Left cardiac atrium (tissue), 4 donors: ENCODE measurements at regions not wholly inside any gene's neighbourhood (a gene's known extent, or its start where the extent isn't known, plus 50 kb on each side); places are given as distances from the start of the nearest gene placed in this dataset.

ENCODE experiments used
- ATAC-seq, 2 donors: fragments of 200-7000 bp; cut with Tn5 transposase; one replicate each; pipeline ENCODE4 v1.9.1; 2020; ENCODE audit warnings: mild to moderate bottlenecking in 2 of 2, moderate library complexity in 2 of 2
- DNase-seq: peaks from one replicate; pipeline ENCODE4 v3.0.0-alpha.2; 2020
- intact Hi-C, 2 donors: fragments of 100-400 bp; cut with DNase I; formaldehyde crosslinking; loops; one replicate each; pipeline versions ENCODE4 v1.14.1 to v1.15.1; 2022 to 2023
- donor health status: DM: no; HTN: yes; CAD: no.
- donor health status: DM: no; HTN: yes; CAD: no; lungs with severe emphysema.
- donor health status: DM: yes; HTN: yes; CAD: no.
- donor health status: Dilated cardiomyopathy.

- intact Hi-C loops, result no loop called here
- ATAC-seq (no peak), DNase-seq (no peak)
Observed at GRCh38 chr22:22156348-22156715, 88.3 kb upstream of the VPREB1 start.

GRCh38 chr22:22155607-22156006, 89.0 kb upstream of the VPREB1 start:
- no peak for ATAC-seq
- intact Hi-C loops, result no loop called here
- DNase-seq, result no peak

GRCh38 chr22:22155146-22155545, 89.4 kb upstream of the VPREB1 start:
- intact Hi-C loops, result no loop called here
- no peak for ATAC-seq
- no peak for DNase-seq

GRCh38 chr22:22154040-22154439, 90.5 kb upstream of the VPREB1 start:
- DNase-seq (no peak), ATAC-seq (no peak)
- intact Hi-C loops, result no loop called here

GRCh38 chr22:22151308-22151707, 93.3 kb upstream of the VPREB1 start:
- intact Hi-C loops, result no loop called here
- no peak for DNase-seq
- no peak for ATAC-seq

- intact Hi-C loops, result no loop called here
- no peak for ATAC-seq
- no peak for DNase-seq
Observed at GRCh38 chr22:22150457-22150856, 94.1 kb upstream of the VPREB1 start.

GRCh38 chr22:22148905-22149304, 95.7 kb upstream of the VPREB1 start:
- intact Hi-C loops, result no loop called here
- DNase-seq, result no peak
- no peak for ATAC-seq

- intact Hi-C loops, result no loop called here
- no peak for ATAC-seq
- no peak for DNase-seq
Observed at GRCh38 chr22:22144858-22145257, 99.7 kb upstream of the VPREB1 start.

GRCh38 chr22:22143448-22143847, 101.1 kb upstream of the VPREB1 start:
- intact Hi-C loops, result no loop called here
- ATAC-seq, result no peak
- DNase-seq, result no peak

- intact Hi-C loops, result no loop called here
- ATAC-seq, result no peak
- no peak for DNase-seq
Observed at GRCh38 chr22:22142661-22143060, 101.9 kb upstream of the VPREB1 start.

- intact Hi-C loops, result no loop called here
- no peak for DNase-seq
- no peak for ATAC-seq
Observed at GRCh38 chr22:22141771-22142591, 102.6 kb upstream of the VPREB1 start.

GRCh38 chr22:22141031-22141430, 103.6 kb upstream of the VPREB1 start:
- DNase-seq (no peak), ATAC-seq (no peak)
- intact Hi-C loops, result no loop called here

GRCh38 chr22:22139364-22139763, 105.2 kb upstream of the VPREB1 start:
- intact Hi-C loops, result no loop called here

GRCh38 chr22:22138915-22139314, 105.7 kb upstream of the VPREB1 start:
- DNase-seq, result no peak
- ATAC-seq, result no peak
- intact Hi-C loops, result no loop called here

More at GRCh38 chr22:22139364-22139763, 105.2 kb upstream of the VPREB1 start:
- DNase-seq (no peak), ATAC-seq (no peak)

GRCh38 chr22:22137891-22138290, 106.7 kb upstream of the VPREB1 start:
- no peak for DNase-seq
- no peak for ATAC-seq
- intact Hi-C loops, result no loop called here

GRCh38 chr22:22133910-22134309, 110.7 kb upstream of the VPREB1 start:
- intact Hi-C loops, result no loop called here
- no peak for DNase-seq
- ATAC-seq, result no peak

GRCh38 chr22:22130953-22131608, 113.5 kb upstream of the VPREB1 start:
- intact Hi-C loops, result no loop called here
- ATAC-seq (no peak), DNase-seq (no peak)

- DNase-seq (no peak), ATAC-seq (no peak)
- intact Hi-C loops, result no loop called here
Observed at GRCh38 chr22:22129387-22129786, 115.2 kb upstream of the VPREB1 start.

GRCh38 chr22:22128440-22128839, 116.1 kb upstream of the VPREB1 start:
- DNase-seq (no peak), ATAC-seq (no peak)
- intact Hi-C loops, result no loop called here

GRCh38 chr22:22127100-22127499, 117.5 kb upstream of the VPREB1 start:
- DNase-seq (no peak), ATAC-seq (no peak)
- intact Hi-C loops, result no loop called here
